Trophoblast cell (in vitro differentiated cells and primary cell): ENCODE measurements at regions not wholly inside any gene's neighbourhood (a gene's known extent, or its start where the extent isn't known, plus 50 kb on each side); places are given as distances from the start of the nearest gene placed in this dataset.

Experiments
- DNase-seq, 2 donors: peaks; one replicate each; pipeline ENCODE4 v3.0.0-alpha.2; 2016
- H2AFZ ChIP-seq: 2 replicates; pipeline ENCODE4 v1.6.1; 2013; ENCODE audit warnings: low read length, moderate library complexity, mild to moderate bottlenecking; ENCODE audit not compliant: insufficient read depth, poor library complexity
- H2AK5ac ChIP-seq: 2 replicates; pipeline ENCODE4 v1.6.1; 2013; ENCODE audit warnings: mild to moderate bottlenecking, low read length
- H2BK120ac ChIP-seq: 2 replicates; pipeline ENCODE4 v1.6.1; 2013; ENCODE audit warnings: low read length, mild to moderate bottlenecking, moderate library complexity; ENCODE audit not compliant: insufficient read depth, poor library complexity
- H2BK12ac ChIP-seq: 2 replicates; pipeline ENCODE4 v1.6.1; 2013; ENCODE audit warnings: mild to moderate bottlenecking, low read length, moderate library complexity
- H2BK5ac ChIP-seq: 2 replicates; pipeline ENCODE4 v1.6.1; 2013; ENCODE audit warnings: low read length, low read depth, moderate library complexity, mild to moderate bottlenecking; ENCODE audit not compliant: poor library complexity
- H3K14ac ChIP-seq: 2 replicates; pipeline ENCODE4 v1.6.1; 2013; ENCODE audit warnings: mild to moderate bottlenecking, low read length
- H3K18ac ChIP-seq: 2 replicates; pipeline ENCODE4 v1.6.1; 2013; ENCODE audit warnings: mild to moderate bottlenecking, low read length
- H3K23ac ChIP-seq: 2 replicates; pipeline ENCODE4 v1.6.1; 2013; ENCODE audit warnings: low read length
- H3K27ac ChIP-seq: 2 replicates; pipeline ENCODE4 v1.5.1; 2013; ENCODE audit warnings: low read depth, mild to moderate bottlenecking, inconsistent platforms, low read length, moderate library complexity
- H3K27me3 ChIP-seq: 2 replicates; pipeline ENCODE4 v1.6.1; 2013; ENCODE audit warnings: inconsistent platforms, mild to moderate bottlenecking, low read length, moderate library complexity; ENCODE audit not compliant: insufficient read depth
- H3K36me3 ChIP-seq, 2 experiments: 1 replicate in 1 of 2; 2 replicates in 1 of 2; pipeline ENCODE4 v1.6.1; 2013; ENCODE audit warnings: low read length in 2 of 2, mild to moderate bottlenecking in 2 of 2, moderate library complexity in 1 of 2; ENCODE audit not compliant: insufficient read depth in 2 of 2, control insufficient read depth in 1 of 2
- H3K4ac ChIP-seq: 2 replicates; pipeline ENCODE4 v1.6.1; 2013; ENCODE audit warnings: low read depth, mild to moderate bottlenecking, low read length, moderate library complexity
- H3K4me1 ChIP-seq, 2 experiments: 1 replicate in 1 of 2; 2 replicates in 1 of 2; pipeline ENCODE4 v1.6.1; 2013; ENCODE audit warnings: low read length in 2 of 2, mild to moderate bottlenecking in 2 of 2, moderate library complexity in 1 of 2; ENCODE audit not compliant: insufficient read depth in 2 of 2, control insufficient read depth in 1 of 2
- H3K4me2 ChIP-seq: 2 replicates; pipeline ENCODE4 v1.6.1; 2013; ENCODE audit warnings: inconsistent platforms, mild to moderate bottlenecking, low read length, moderate library complexity
- H3K4me3 ChIP-seq: 2 replicates; pipeline ENCODE4 v1.5.1; 2013; ENCODE audit warnings: mild to moderate bottlenecking, low read depth, low read length, inconsistent platforms
- H3K79me1 ChIP-seq: one replicate; pipeline ENCODE4 v1.6.1; 2013; ENCODE audit warnings: low read length
- H3K79me2 ChIP-seq: 2 replicates; pipeline ENCODE4 v1.6.1; 2013; ENCODE audit warnings: low read length, mild to moderate bottlenecking; ENCODE audit not compliant: control insufficient read depth, insufficient read depth, poor library complexity
- H3K9ac ChIP-seq: 2 replicates; pipeline ENCODE4 v1.6.1; 2013; ENCODE audit warnings: mild to moderate bottlenecking, low read length
- H3K9me3 ChIP-seq: 2 replicates; pipeline ENCODE4 v1.6.1; 2013; ENCODE audit warnings: low read depth, mild to moderate bottlenecking, control low read depth, inconsistent platforms, low read length; ENCODE audit not compliant: insufficient read depth
- H4K12ac ChIP-seq: 2 replicates; pipeline ENCODE4 v1.6.1; 2013; ENCODE audit warnings: low read depth, mild to moderate bottlenecking, low read length, moderate library complexity
- H4K8ac ChIP-seq: 2 replicates; pipeline ENCODE4 v1.6.1; 2013; ENCODE audit warnings: low read depth, mild to moderate bottlenecking, low read length, moderate library complexity
- H4K91ac ChIP-seq: one replicate; pipeline ENCODE4 v1.6.1; 2013; ENCODE audit warnings: low read depth, mild to moderate bottlenecking, low read length, moderate library complexity
- WGBS: extraction: QIAGEN DNeasy Blood & Tissue Kit; methylation state at CpG from one replicate; pipeline ENCODE4 v1.1.7; 2013; ENCODE audit warnings: missing lambda C conversion rate; ENCODE audit not compliant: insufficient read length, insufficient coverage; ENCODE audit errors: extremely low coverage; 5-methylcytosine and 5-hydroxymethylcytosine counted together

GRCh38 chr11:119816660-119817059, 87.7 kb upstream of the NECTIN1 start:
- H2AK5ac ChIP-seq = no peak overlapping the region
- H2BK5ac ChIP-seq = no peak overlapping the region
- H3K4me1 ChIP-seq = peaks cover 4 to 8% of the 10 kb centered on the region in 2 experiments
- no peak overlapping the region for H3K18ac ChIP-seq
- no peak overlapping the region for H2BK120ac ChIP-seq
- no peak overlapping the region for H2BK12ac ChIP-seq
- H3K27ac ChIP-seq = no peak overlapping the region
- no peak overlapping the region for H3K23ac ChIP-seq
- H3K4me3 ChIP-seq = no peak overlapping the region
- H3K9me3 ChIP-seq = no peaks in the 10 kb centered on the region
- no peaks in the 10 kb centered on the region for H3K79me1 ChIP-seq
- no peak overlapping the region for H3K4me2 ChIP-seq
- H3K79me2 ChIP-seq = no peaks in the 10 kb centered on the region
- H4K12ac ChIP-seq = no peak overlapping the region
- H3K36me3 ChIP-seq = no peaks in the 10 kb centered on the region
- H2AFZ ChIP-seq = no peak overlapping the region
- H3K4ac ChIP-seq = no peak overlapping the region
- H3K27me3 ChIP-seq = no peaks in the 10 kb centered on the region
- no peak overlapping the region for H3K14ac ChIP-seq
- no CpG with 5 or more reads among the region's 2 CpGs for WGBS
- peak in 1 of 2 donors; percentile 10 for DNase-seq
- H4K91ac ChIP-seq = no peak overlapping the region
- H3K9ac ChIP-seq = no peak overlapping the region
- H4K8ac ChIP-seq = no peak overlapping the region

- Histone ChIP-seq H4K91ac (no peak overlapping the region), H3K79me1 (no peaks in the 10 kb centered on the region), H3K23ac (no peak overlapping the region), H3K4me1 (peaks cover 6 to 8% of the 10 kb centered on the region in 2 experiments), H2BK12ac (no peak overlapping the region), H3K14ac (no peak overlapping the region), H2AFZ (no peak overlapping the region), H3K27ac (no peak overlapping the region), H2AK5ac (no peak overlapping the region), H4K8ac (no peak overlapping the region), H3K4me2 (no peak overlapping the region), H3K4me3 (no peak overlapping the region), H3K18ac (no peak overlapping the region), H3K9me3 (no peaks in the 10 kb centered on the region), H2BK5ac (no peak overlapping the region), H3K36me3 (no peaks in the 10 kb centered on the region), H3K9ac (no peak overlapping the region), H4K12ac (no peak overlapping the region), H3K27me3 (no peaks in the 10 kb centered on the region), H2BK120ac (no peak overlapping the region), H3K79me2 (no peaks in the 10 kb centered on the region), H3K4ac (no peak overlapping the region)
- no peak for DNase-seq
Observed at GRCh38 chr11:119814766-119815165, 85.8 kb upstream of the NECTIN1 start.

- no peak overlapping the region for H4K12ac ChIP-seq
- no peak overlapping the region for H2AK5ac ChIP-seq
Observed at GRCh38 chr11:119810478-119811232, 81.7 kb upstream of the NECTIN1 start.

GRCh38 chr11:119809346-119809745, 80.3 kb upstream of the NECTIN1 start:
- Histone ChIP-seq H3K9ac (no peak overlapping the region), H3K23ac (no peak overlapping the region), H4K8ac (no peak overlapping the region), H2AK5ac (no peak overlapping the region), H3K9me3 (peaks cover 3% of the 10 kb centered on the region), H3K79me2 (no peaks in the 10 kb centered on the region), H3K18ac (no peak overlapping the region), H4K12ac (no peak overlapping the region), H3K27me3 (no peaks in the 10 kb centered on the region), H3K4me3 (no peak overlapping the region), H2BK5ac (no peak overlapping the region), H3K4me2 (no peak overlapping the region), H4K91ac (no peak overlapping the region), H2AFZ (no peak overlapping the region), H3K36me3 (no peaks in the 10 kb centered on the region), H2BK120ac (no peak overlapping the region), H3K27ac (no peak overlapping the region), H2BK12ac (no peak overlapping the region), H3K79me1 (no peaks in the 10 kb centered on the region), H3K4me1 (peaks cover 0 to 2% of the 10 kb centered on the region in 2 experiments), H3K14ac (no peak overlapping the region), H3K4ac (no peak overlapping the region)
- no peak for DNase-seq
- no CpG with 5 or more reads among the region's 7 CpGs for WGBS

More at GRCh38 chr11:119810478-119811232, 81.7 kb upstream of the NECTIN1 start:
- Histone ChIP-seq H3K27ac (no peak overlapping the region), H4K8ac (no peak overlapping the region), H3K14ac (no peak overlapping the region), H3K27me3 (no peaks in the 10 kb centered on the region), H2BK12ac (no peak overlapping the region), H3K79me1 (no peaks in the 10 kb centered on the region), H2BK120ac (no peak overlapping the region), H3K4me3 (no peak overlapping the region), H3K9me3 (peaks cover 3% of the 10 kb centered on the region), H2AFZ (no peak overlapping the region), H3K4me1 (peaks cover 0 to 2% of the 10 kb centered on the region in 2 experiments), H3K4me2 (no peak overlapping the region), H2BK5ac (no peak overlapping the region), H3K9ac (no peak overlapping the region), H3K4ac (no peak overlapping the region), H3K36me3 (no peaks in the 10 kb centered on the region), H3K79me2 (no peaks in the 10 kb centered on the region), H3K23ac (no peak overlapping the region), H4K91ac (no peak overlapping the region), H3K18ac (no peak overlapping the region)
- no CpG with 5 or more reads among the region's 14 CpGs for WGBS
- no peak for DNase-seq
